B cell (primary cell): ENCODE measurements at regions not wholly inside any gene's neighbourhood (a gene's known extent, or its start where the extent isn't known, plus 50 kb on each side); places are given as distances from the start of the nearest gene placed in this dataset.

ENCODE experiments used
- ATAC-seq: fragments of 200-7000 bp; cut with Tn5 transposase; one replicate; pipeline ENCODE4 v1.10.0; 2021; ENCODE audit warnings: low read depth, mild to moderate bottlenecking, moderate number of reproducible peaks, moderate library complexity
- CTCF ChIA-PET: fragments of 350-600 bp; sonication (Branson Sonifier 250); formaldehyde crosslinking; loops from one replicate; lab custom pipeline; 2021; ENCODE audit warnings: antibody characterized with exemption, inconsistent platforms; lab: Charles Lee
- POLR2A ChIA-PET: fragments of 350-600 bp; sonication (Branson Sonifier 250); formaldehyde crosslinking; loops from one replicate; lab custom pipeline; 2021; ENCODE audit warnings: antibody characterized with exemption; lab: Charles Lee
- DNase-seq: peaks from one replicate; pipeline ENCODE4 v3.0.0; 2013
- H2AFZ ChIP-seq: 2 replicates; pipeline ENCODE4 v1.6.1; 2012; ENCODE audit warnings: mild to moderate bottlenecking, low read depth, low read length; ENCODE audit not compliant: insufficient read depth, poor library complexity, severe bottlenecking
- H3K27ac ChIP-seq, 2 donors: 1 replicate in 1 of 2; 2 replicates in 1 of 2; pipeline ENCODE4 v1.5.1; 2012 to 2013; ENCODE audit warnings: low read length in 2 of 2, mild to moderate bottlenecking in 2 of 2, moderate library complexity in 1 of 2
- H3K27me3 ChIP-seq, 4 experiments: fragments of 200-600 bp in 1 of 4; sonication (generic) in 1 of 4; replicated peaks in 1 of 4; 1 replicate in 2 of 4; 2 replicates in 2 of 4; pipeline versions ENCODE4 v1.6.1 to v1.7.0; 2013 to 2016; ENCODE audit warnings: low read length in 3 of 4, mild to moderate bottlenecking in 2 of 4, mixed read lengths in 1 of 4, moderate library complexity in 1 of 4; ENCODE audit not compliant: insufficient read depth in 4 of 4, control insufficient read depth in 3 of 4; ENCODE audit errors: control extremely low read depth in 1 of 4
- H3K36me3 ChIP-seq, 2 experiments: replicated peaks in 1 of 2; 1 replicate in 1 of 2; 2 replicates in 1 of 2; pipeline versions ENCODE4 v1.6.1 to v1.7.1; 2013; ENCODE audit warnings: low read length in 1 of 2; ENCODE audit not compliant: insufficient read depth in 2 of 2, control insufficient read depth in 1 of 2; ENCODE audit errors: control extremely low read depth in 1 of 2, extremely low read depth in 1 of 2
- H3K4me1 ChIP-seq, 2 donors: fragments of 200-600 bp in 1 of 2; sonication (generic) in 1 of 2; 1 replicate in 1 of 2; 2 replicates in 1 of 2; pipeline versions ENCODE4 v1.5.1 to v1.6.1; 2013 to 2017; ENCODE audit warnings: low read length in 2 of 2; ENCODE audit not compliant: control insufficient read depth in 2 of 2, insufficient read depth in 2 of 2
- H3K4me2 ChIP-seq: replicated peaks from 2 replicates; pipeline ENCODE3; 2012; ENCODE audit warnings: mild to moderate bottlenecking, low read depth, low read length; ENCODE audit not compliant: poor library complexity, severe bottlenecking
- H3K4me3 ChIP-seq, 5 experiments: fragments of 200-600 bp in 1 of 5; sonication (generic) in 1 of 5; 1 replicate in 3 of 5; 2 replicates in 2 of 5; pipeline versions ENCODE4 v1.5.1 to v1.7.0; 2011 to 2016; ENCODE audit warnings: low read length in 4 of 5, mild to moderate bottlenecking in 4 of 5, low read depth in 2 of 5, control low read depth in 1 of 5, moderate library complexity in 1 of 5; ENCODE audit not compliant: insufficient read depth in 1 of 5; ENCODE audit errors: control extremely low read depth in 1 of 5, extremely low read depth in 1 of 5
- H3K79me2 ChIP-seq: fragments of 200-600 bp; sonication (generic); one replicate; pipeline ENCODE4 v1.6.0; 2016; ENCODE audit warnings: low read length; ENCODE audit not compliant: control insufficient read depth, insufficient read depth
- H3K9ac ChIP-seq: fragments of 200-600 bp; sonication (generic); 2 replicates; pipeline ENCODE4 v1.6.1; 2017; ENCODE audit warnings: mild to moderate bottlenecking, low read length, moderate library complexity
- H3K9me3 ChIP-seq, 3 donors: one replicate each; pipeline versions ENCODE4 v1.6.1 to v1.7.1; 2013; ENCODE audit warnings: low read length in 2 of 3; ENCODE audit not compliant: control insufficient read depth in 2 of 3, insufficient read depth in 1 of 3; ENCODE audit errors: control extremely low read depth in 1 of 3
- H4K20me1 ChIP-seq: 2 replicates; pipeline ENCODE4 v1.6.0; 2012; ENCODE audit warnings: mild to moderate bottlenecking, low read length; ENCODE audit not compliant: insufficient read depth, control insufficient read depth, poor library complexity, severe bottlenecking
- H3K27ac Mint-ChIP-seq: one replicate; pipeline ENCODE4 v1.8.0; 2021; ENCODE audit warnings: mixed read lengths
- H3K27me3 Mint-ChIP-seq: one replicate; pipeline ENCODE4 v1.8.0; 2021; ENCODE audit warnings: mixed read lengths
- H3K4me1 Mint-ChIP-seq: one replicate; pipeline ENCODE4 v1.8.0; 2021; ENCODE audit warnings: mixed read lengths
- H3K4me3 Mint-ChIP-seq: one replicate; pipeline ENCODE4 v1.8.0; 2021; ENCODE audit warnings: mixed read lengths
- H3K9me3 Mint-ChIP-seq: one replicate; pipeline ENCODE4 v1.8.0; 2022; ENCODE audit warnings: mixed read lengths; ENCODE audit not compliant: insufficient read depth
- CTCF ChIP-seq: fragments of 200-600 bp; IDR thresholded peaks from one replicate; pipeline ENCODE4 v1.8.0; 2022; ENCODE audit warnings: antibody characterized with exemption, mild to moderate bottlenecking
- EZH2 ChIP-seq: IDR thresholded peaks from 2 replicates; pipeline ENCODE4 v1.6.1; 2012; ENCODE audit warnings: borderline replicate concordance, low read depth, mild to moderate bottlenecking, moderate library complexity, low read length; ENCODE audit not compliant: insufficient read depth, poor library complexity, severe bottlenecking
- WGBS: methylation state at CpG from one replicate; pipeline ENCODE4 v1.1.5; 2013; ENCODE audit warnings: missing lambda C conversion rate; ENCODE audit not compliant: insufficient coverage; 5-methylcytosine and 5-hydroxymethylcytosine counted together
- intact Hi-C: fragments of 100-400 bp; cut with micrococcal nuclease; formaldehyde crosslinking; loops from one replicate; pipeline ENCODE4 v1.10.0; 2022

GRCh38 chr15:39086641-39087040 lies 494.2 kb upstream of the THBS1 start:
- Mint-ChIP-seq H3K4me1 (no peaks in the 10 kb centered on the region), H3K27ac (no peak overlapping the region), H3K4me3 (no peak overlapping the region), H3K27me3 (peaks cover 3% of the 10 kb centered on the region), H3K9me3 (no peaks in the 10 kb centered on the region)
- DNase-seq (no peak), ATAC-seq (no peak)
- H3K4me2 ChIP-seq: no peak overlapping the region
- TF ChIP-seq EZH2 (no peak), CTCF (no peak)
- no peaks in the 10 kb centered on the region for H3K9me3 ChIP-seq
- H3K4me1 ChIP-seq: no peaks in the 10 kb centered on the region
- no peak overlapping the region for H3K4me3 ChIP-seq
- ChIA-PET POLR2A (no interaction called here), CTCF (no interaction called here)
- H4K20me1 ChIP-seq: no peaks in the 10 kb centered on the region
- no peak overlapping the region for H3K27ac ChIP-seq
- H3K36me3 ChIP-seq: no peaks in the 10 kb centered on the region
- H3K79me2 ChIP-seq: no peaks in the 10 kb centered on the region
- whole genome bisulfite sequencing: 67% methylated on average over 5 of the region's 5 CpGs
- H3K27me3 ChIP-seq: no peaks in the 10 kb centered on the region
- no peak overlapping the region for H3K9ac ChIP-seq
- intact Hi-C loops: no loop called here
- no peak overlapping the region for H2AFZ ChIP-seq

- ATAC-seq (no peak), DNase-seq (no peak)
- no peak overlapping the region for H2AFZ ChIP-seq
- Mint-ChIP-seq H3K4me3 (no peak overlapping the region), H3K27ac (no peak overlapping the region), H3K4me1 (no peaks in the 10 kb centered on the region), H3K9me3 (no peaks in the 10 kb centered on the region), H3K27me3 (peaks cover 3% of the 10 kb centered on the region)
- intact Hi-C loops: no loop called here
- ChIA-PET CTCF (no interaction called here), POLR2A (no interaction called here)
- H3K4me2 ChIP-seq: no peak overlapping the region
- H3K79me2 ChIP-seq: no peaks in the 10 kb centered on the region
- H3K9me3 ChIP-seq: peaks cover 0 to 3% (median 0%) of the 10 kb centered on the region in 3 donors
- H3K4me3 ChIP-seq: no peak overlapping the region
- H3K36me3 ChIP-seq: no peaks in the 10 kb centered on the region
- WGBS: no CpG with 5 or more reads among the region's 1 CpG
- H4K20me1 ChIP-seq: no peaks in the 10 kb centered on the region
- TF ChIP-seq CTCF (no peak), EZH2 (no peak)
- H3K27ac ChIP-seq: no peak overlapping the region
- H3K9ac ChIP-seq: no peak overlapping the region
- no peaks in the 10 kb centered on the region for H3K27me3 ChIP-seq
- no peaks in the 10 kb centered on the region for H3K4me1 ChIP-seq
Measured at GRCh38 chr15:39088156-39088555, 492.7 kb upstream of the THBS1 start.
